AG04449 (cell line): ENCODE measurements at regions not wholly inside any gene's neighbourhood (a gene's known extent, or its start where the extent isn't known, plus 50 kb on each side); places are given as distances from the start of the nearest gene placed in this dataset.

Experiments used
- CTCF ChIA-PET: fragments of 350-600 bp; formaldehyde crosslinking; extraction: SDS; loops from one replicate; lab custom pipeline; 2021; ENCODE audit warnings: antibody characterized with exemption; lab: Yijun Ruan, JAX
- POLR2A ChIA-PET: fragments of 400-600, 350-600 bp; formaldehyde crosslinking; extraction: SDS; loops from one replicate; lab custom pipeline; 2020; ENCODE audit warnings: antibody characterized with exemption, inconsistent platforms; lab: Yijun Ruan, JAX
- DNase-seq: peaks from one replicate; pipeline ENCODE4 v3.0.0-alpha.2; 2010; ENCODE audit warnings: low read depth, low spot score
- H3K4me3 ChIP-seq: 2 replicates; pipeline ENCODE4 v1.5.1; 2011; ENCODE audit warnings: low read depth, mild to moderate bottlenecking, control low read depth, low read length
- CTCF ChIP-seq: IDR thresholded peaks from one replicate; pipeline ENCODE4 v1.5.1; 2011; ENCODE audit warnings: mild to moderate bottlenecking, moderate library complexity, low read length, control low read depth, inconsistent platforms; ENCODE audit not compliant: insufficient read depth; ENCODE audit errors: missing control alignments

- TF ChIP-seq CTCF, result no peak
- ChIA-PET CTCF (no interaction called here), POLR2A (no interaction called here)
- H3K4me3 ChIP-seq, result no peak overlapping the region
- no peak for DNase-seq
Observed at GRCh38 chr6:134690048-134690447, 259.9 kb downstream of the ALDH8A1 start.

GRCh38 chr6:134689641-134690040, 260.3 kb downstream of the ALDH8A1 start:
- ChIA-PET POLR2A (no interaction called here), CTCF (no interaction called here)
- TF ChIP-seq CTCF, result no peak
- DNase-seq, result no peak
- H3K4me3 ChIP-seq, result no peak overlapping the region

GRCh38 chr6:134689177-134689576, 260.7 kb downstream of the ALDH8A1 start:
- ChIA-PET POLR2A (no interaction called here), CTCF (no interaction called here)
- TF ChIP-seq CTCF, result no peak
- H3K4me3 ChIP-seq, result no peak overlapping the region
- no peak for DNase-seq

- DNase-seq, result no peak
- ChIA-PET POLR2A (no interaction called here), CTCF (interaction anchor here (1.0 kb wide), 1 partner anchor 46 kb away, joined by 3 read pairs; no protein-coding TSS in a partner anchor)
- no peak overlapping the region for H3K4me3 ChIP-seq
- TF ChIP-seq CTCF, result no peak
Observed at GRCh38 chr6:134686071-134686470, 263.8 kb downstream of the ALDH8A1 start.

GRCh38 chr6:134684423-134684795, 265.5 kb downstream of the ALDH8A1 start:
- DNase-seq, result no peak
- ChIA-PET POLR2A (no interaction called here), CTCF (no interaction called here)
- no peak overlapping the region for H3K4me3 ChIP-seq
- TF ChIP-seq CTCF, result no peak

GRCh38 chr6:134683783-134684422, 266.0 kb downstream of the ALDH8A1 start:
- no peak overlapping the region for H3K4me3 ChIP-seq
- ChIA-PET POLR2A (interaction anchor here (0.8 kb wide), 1 partner anchor 11 kb away, joined by 4 read pairs; no protein-coding TSS in a partner anchor), CTCF (no interaction called here)
- DNase-seq, result no peak
- no peak for TF ChIP-seq CTCF
